ENCODE measurements at regions not wholly inside any gene's neighbourhood (a gene's known extent, or its start where the extent isn't known, plus 50 kb on each side); places are given as distances from the start of the nearest gene placed in this dataset.

DNA sequence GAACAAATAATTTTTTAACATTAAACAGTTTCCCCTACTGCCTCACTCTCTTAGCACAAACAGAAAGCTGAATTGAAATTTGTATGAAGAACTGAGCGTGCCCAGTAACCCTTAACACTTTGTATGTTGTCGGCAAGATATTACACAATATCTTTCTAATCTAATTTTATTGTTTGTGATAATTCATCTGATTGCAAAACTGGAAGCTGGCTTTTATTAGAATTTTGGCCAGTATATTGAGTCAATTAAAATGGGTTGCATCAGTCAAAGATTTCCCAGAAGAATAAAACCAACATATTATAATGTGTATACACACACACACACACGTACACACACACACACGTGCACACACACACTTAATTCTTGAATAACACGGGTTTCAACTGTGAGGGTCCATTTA is 2332.1 kb downstream of the PCDH7 start:
- TF ChIP-seq, protein P1, sequence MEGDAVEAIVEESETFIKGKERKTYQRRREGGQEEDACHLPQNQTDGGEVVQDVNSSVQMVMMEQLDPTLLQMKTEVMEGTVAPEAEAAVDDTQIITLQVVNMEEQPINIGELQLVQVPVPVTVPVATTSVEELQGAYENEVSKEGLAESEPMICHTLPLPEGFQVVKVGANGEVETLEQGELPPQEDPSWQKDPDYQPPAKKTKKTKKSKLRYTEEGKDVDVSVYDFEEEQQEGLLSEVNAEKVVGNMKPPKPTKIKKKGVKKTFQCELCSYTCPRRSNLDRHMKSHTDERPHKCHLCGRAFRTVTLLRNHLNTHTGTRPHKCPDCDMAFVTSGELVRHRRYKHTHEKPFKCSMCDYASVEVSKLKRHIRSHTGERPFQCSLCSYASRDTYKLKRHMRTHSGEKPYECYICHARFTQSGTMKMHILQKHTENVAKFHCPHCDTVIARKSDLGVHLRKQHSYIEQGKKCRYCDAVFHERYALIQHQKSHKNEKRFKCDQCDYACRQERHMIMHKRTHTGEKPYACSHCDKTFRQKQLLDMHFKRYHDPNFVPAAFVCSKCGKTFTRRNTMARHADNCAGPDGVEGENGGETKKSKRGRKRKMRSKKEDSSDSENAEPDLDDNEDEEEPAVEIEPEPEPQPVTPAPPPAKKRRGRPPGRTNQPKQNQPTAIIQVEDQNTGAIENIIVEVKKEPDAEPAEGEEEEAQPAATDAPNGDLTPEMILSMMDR (conservative IDR thresholded peaks at IDR 0.05; ENCODE audit: low read length), result no peak
- TF ChIP-seq EZH2phosphoT487 (IDR thresholded peaks at IDR 0.05; ENCODE audit: borderline replicate concordance), result no peak

Data from Loucy (cell line).